HG03571 (cell line): ENCODE measurements at regions not wholly inside any gene's neighbourhood (a gene's known extent, or its start where the extent isn't known, plus 50 kb on each side); places are given as distances from the start of the nearest gene placed in this dataset.
"Not testable (repeated sequence)": the region's sequence is repeated elsewhere in the genome, so short reads cannot be mapped to it uniquely, and the experiment has no call there.

Source experiments
- ATAC-seq: cut with Tn5 transposase; IDR thresholded peaks from one replicate; pipeline ENCODE4 v1.9.1; 2021; ENCODE audit not compliant: unreplicated experiment

DNA sequence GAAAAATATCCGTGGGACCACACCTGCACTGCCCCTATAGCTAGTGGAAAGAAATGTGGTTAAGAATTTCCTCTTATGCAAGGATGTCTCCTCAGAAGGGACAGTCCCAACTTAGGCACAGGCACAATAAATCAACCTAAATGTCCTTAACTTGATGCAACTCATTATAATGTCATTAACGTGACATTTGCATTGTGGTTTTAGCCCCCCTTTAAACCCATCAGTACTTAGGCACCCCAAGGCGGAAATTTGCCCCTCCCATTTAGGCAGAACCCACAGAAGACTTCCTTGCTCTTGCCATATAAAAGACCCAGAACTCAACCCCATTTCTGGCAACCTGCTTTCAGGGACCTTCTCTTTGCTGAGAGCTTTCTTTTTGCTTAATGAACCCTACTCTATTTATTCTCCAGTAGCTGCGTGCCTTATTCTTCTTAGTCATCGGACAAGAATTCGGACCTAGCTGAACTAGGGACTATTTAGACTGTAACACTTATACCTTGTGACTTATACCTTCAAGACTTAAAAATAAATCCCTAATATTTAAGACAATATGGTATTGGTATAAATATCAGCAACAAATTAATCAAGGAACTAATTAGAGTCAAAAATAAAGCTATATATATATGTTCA is 1281.6 kb upstream of the TMEFF2 start:
- no peak for ATAC-seq

DNA sequence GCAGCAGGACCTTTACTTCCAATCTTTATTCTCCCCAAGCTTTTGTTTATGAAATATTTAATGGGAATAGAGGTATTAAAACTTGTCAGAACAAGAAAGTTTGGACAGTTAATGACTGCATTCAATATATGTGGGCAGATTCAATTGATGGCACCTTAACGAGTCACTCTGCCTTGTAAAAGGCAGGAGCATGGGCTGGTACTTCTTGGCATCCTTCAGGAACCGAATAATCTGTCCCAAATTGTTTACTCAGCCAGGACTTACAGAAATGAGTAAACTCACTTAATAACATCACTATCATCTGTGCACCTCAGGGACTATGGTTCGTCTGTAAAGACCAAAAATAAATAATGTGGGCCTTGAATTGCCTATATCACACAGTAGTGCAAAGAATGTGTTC is 1280.3 kb upstream of the TMEFF2 start:
- no peak for ATAC-seq

DNA sequence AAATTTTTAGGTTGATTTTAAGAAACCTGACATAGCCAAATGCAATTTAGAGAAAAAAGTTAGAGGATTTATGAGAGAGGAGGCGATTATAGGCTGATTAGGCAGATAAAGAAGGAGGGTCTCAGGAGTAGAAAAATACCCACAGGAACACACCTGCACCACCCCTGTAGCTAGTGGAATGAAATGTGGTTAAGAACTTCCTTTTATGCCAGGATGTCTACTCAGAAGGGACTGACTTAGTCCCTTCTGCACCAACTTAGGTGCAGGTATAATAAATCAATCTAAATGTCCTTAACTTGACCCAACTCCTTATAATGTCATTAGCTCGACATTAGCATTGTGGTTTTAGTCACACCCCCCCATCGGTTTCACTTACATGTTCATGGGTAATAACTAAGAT is 1274.5 kb upstream of the TMEFF2 start:
- ATAC-seq: no peak

DNA sequence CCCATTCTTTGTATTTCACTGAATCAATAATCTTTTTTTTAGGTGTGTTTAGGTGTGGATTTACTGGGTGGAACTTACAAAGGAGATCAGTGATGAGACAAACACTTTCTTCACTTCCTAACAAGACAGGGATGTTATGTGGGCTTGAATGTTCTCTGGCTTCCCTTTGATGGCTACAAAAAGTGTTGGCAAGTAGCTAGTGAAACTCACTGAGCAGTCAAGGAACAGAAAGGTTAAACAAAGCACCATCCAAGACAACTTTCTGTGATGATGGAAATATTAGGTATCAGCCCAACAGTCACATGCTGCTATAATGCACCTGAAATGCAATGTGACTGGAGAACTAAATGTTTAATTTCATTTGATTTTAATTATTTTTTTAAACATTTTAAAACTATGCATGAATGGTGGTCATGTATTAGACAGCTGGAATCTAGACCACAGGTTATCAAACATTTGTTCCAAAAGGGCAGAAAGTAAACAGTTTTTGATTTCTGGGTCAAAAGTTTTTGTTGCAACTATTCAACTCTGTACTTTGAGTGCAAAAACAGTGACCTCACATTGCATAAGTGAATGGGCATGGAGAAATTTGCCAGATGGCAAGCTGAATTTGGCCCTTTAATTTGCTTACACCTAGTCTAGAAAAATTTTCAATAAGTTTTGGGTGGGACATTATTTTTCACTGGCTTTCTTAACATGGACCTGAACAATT is 1272.7 kb upstream of the TMEFF2 start:
- no peak for ATAC-seq

DNA sequence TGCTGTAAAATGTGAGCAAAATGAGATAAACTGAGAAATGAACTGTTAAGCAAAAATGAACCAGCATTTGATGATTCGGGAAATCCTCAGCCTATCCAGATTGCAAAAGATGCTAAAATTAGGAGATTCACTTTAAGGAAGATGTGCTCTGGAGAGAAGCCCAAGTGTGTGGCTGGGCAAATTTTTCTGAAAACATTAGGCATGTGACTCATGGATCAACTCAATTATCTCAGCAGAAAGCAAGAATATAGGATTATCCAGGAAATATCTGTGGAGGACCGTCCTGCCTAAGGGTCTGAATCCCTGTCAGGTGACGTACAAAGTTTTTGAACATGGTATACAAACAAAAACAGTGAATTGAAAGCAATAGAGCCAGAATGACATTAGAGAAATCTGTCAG is 1268.3 kb upstream of the TMEFF2 start:
- no peak for ATAC-seq

DNA sequence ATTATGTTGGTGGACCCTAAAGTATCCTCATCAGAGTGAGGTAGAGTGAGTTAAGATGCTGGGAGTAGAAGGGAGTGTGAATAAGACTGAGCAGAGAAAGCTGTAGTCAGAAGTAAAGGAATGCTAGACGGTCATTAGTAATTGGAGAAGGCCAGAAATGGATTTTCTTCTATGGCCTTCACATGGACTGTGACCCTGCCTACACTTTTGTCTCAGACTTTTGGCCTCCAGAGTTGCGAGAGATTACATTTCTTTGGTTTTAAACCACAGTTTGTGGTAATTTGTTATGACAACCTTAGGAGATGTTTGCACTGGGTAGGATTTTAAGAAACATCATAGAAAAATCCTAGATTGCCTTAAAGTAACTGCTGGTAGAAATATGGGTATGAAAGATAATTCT is 1267.7 kb upstream of the TMEFF2 start:
- ATAC-seq: no peak

DNA sequence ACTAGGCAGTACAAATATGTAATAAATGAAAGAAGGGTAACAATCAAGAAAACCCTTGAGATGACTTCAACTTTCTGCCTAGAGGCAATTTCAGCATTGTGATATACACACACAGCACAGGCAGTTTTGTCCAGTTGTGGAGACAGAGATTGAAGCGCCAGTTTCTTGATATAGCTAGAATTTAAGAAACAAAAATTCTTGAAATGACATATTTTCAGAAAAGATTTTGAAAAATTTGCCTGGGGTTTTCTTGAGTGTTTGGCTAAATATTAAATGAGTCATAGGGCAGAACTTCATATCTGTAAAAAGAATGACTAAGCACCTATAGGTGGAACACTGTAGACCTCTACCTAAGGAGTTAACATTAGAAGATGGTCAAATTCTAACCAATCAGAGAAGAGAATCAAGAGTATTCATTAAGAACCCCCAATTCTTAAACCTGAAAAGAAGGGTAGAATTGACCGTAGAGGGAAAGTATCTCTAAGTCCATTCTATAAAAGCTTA is 1266.8 kb upstream of the TMEFF2 start:
- ATAC-seq: no peak

DNA sequence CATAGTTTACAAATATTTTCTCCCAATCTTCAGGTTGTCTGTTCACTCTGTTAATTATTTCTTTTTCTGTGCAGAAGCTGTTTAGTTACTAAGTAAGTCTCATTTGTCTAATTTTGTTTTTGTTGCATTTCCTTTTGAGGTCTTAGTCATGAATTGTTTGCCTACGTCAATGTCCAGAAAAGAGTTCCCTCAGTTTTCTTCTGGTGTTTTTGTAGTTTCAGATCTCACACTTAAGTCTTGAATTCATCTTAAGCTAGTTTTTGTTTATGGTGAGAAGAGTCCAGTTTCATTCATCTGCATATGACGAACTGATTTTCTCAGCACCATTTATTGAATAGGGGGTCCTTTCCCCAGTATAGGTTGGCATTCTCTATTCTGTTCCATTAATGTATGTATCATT is 1252.2 kb upstream of the TMEFF2 start:
- no peak for ATAC-seq

DNA sequence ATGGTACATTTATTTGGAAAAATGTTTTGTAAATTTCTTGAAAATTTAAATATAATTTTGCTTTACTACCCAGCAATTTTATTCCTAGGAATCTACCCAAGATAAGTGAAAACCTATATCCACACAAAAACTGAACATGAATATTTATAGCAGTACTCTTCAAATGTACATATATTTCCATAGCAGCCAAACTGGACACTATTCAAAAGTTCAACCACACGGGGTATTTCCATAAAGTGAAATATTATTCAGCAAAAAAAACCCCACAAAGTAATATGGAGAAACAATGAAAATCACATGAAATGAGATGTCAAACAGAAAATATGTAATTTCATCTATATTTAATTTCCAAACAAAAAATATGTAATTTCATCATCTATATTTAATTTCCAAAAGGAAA is 1247.6 kb upstream of the TMEFF2 start:
- ATAC-seq: no peak

DNA sequence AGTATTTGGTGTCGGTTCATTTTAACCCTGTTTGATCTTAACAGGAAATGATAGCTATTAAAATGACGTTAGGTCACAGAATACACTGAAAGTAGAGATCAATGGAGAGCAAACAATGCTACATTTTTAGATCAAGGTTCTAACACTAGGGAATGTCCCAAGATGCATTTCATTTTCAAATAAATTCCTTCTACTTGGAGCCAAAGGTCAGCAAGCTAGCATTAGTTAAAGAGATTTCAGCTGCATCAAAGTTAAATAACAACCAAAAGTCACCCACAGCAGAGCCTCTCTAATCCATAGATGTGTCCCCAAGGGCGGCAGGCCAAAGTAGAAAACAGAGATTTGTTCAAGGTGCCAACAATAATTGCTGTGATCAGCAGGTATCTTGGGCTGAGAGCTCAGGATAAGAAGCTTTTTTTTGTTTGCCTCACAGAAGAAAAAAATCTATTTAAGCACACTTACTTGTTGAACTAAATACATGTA is 1233.6 kb upstream of the TMEFF2 start:
- no peak for ATAC-seq

DNA sequence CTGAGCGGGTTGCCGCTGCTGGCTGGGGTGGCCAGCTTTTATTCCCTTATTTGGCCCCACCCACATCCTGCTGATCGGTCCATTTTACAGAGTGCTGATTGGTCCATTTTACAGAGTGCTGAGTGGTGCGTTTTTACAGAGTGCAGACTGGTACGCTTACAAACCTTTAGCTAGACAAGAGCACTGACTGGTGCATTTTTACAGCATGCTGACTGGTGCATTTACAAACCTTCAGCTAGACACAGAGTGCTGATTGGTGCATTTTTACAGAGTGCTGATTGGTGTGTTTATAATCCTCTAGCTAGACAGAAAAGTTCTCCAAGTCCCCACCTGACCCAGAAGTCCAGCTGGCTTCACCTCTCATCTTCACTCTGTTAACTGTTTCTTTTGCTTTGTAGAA is 1217.6 kb upstream of the TMEFF2 start:
- not testable (repeated sequence) for ATAC-seq

DNA sequence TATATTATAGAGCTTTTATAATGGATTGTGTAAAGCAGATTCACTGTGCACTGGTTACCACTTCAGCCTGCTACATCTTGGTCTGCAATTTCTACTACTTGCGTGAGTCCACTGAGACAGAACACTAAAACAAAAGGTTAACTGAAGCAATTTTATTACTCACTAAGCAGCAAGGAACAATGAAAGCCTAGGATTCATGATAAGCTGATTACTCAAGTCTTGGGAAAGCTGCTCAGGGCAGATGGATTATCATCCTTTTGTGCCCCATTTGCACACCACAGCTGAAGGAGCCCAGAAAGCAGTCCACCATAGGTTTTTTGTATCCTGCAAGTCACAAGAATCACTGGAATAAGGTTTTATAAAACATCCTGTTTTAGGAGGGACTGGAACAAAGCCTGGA is 1215.2 kb upstream of the TMEFF2 start:
- no peak for ATAC-seq

DNA sequence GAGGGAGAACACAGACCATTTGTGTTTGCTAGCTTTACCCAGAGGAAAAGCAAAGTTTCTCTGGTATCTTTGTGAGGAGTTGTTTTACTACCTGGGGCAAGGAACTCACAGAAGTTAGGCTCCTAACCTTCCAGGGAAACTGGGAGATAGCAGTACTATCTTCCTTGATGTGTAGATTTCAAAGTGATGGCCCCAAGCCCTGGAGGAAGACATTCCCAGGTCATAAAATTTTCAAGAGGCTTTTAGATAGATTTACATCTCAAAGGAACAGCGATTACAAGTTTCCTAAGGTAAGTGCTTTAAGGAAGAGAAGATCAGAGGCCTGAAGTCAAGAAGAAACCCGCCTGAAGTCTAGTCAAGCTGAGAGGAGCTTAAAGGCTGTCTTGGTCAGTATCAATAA is 1187.8 kb upstream of the TMEFF2 start:
- ATAC-seq: no peak

DNA sequence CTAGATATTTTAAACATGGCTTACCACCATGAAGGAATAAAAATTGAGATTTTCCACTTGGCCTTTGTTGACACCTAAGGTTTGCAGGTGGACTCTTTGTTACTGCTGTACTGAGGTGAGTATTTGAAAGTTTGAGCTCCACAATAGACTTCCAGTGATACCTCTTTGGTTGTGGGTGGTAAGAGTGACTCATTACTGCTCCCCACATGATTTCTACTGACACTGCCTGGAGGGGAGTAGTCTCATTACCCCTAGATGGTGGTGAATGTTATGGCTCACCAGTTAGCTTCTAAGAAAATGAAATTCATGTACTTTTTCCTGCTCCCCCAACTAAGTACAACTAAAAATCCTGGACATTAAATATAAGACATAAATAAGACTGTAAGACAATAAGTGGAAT is 1183.1 kb upstream of the TMEFF2 start:
- ATAC-seq: no peak

DNA sequence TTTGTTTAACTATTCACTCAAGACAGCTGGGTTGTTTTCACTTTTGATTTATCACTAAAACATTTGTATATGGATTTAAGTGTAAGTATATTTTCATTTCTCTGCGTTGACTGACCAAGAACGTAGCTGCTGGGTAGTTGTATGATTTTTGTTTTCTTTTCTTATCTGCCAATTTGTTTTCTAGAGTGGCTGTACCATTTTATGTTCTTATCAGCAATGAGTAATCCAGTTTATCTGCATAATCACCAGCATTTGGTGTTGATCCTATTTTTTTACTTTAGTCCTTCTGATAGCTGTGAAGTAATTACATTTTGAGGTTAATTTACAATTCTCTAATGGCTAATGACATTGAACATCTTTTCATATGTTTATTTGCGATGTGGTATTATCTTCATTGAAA is 1178.4 kb upstream of the TMEFF2 start:
- no peak for ATAC-seq

DNA sequence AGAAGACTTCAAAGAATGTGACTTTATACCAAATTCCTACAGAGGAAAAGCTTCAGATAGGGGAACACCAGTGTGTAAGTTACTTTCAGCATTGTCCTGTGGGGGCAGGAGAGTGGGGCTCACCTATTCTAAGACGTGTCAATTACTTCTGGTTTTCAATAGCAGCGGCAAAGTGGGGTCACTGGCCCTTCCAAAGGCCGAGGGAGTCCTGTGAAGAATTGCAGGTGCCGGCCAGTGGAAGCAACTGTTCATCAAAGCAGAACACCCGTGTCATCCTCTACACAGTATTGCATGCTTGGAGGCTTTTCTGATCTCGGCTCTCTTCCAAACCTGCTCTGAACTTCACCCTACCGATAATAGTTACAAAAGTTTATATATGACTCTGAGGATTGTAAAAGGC is 1176.5 kb upstream of the TMEFF2 start:
- ATAC-seq: no peak

DNA sequence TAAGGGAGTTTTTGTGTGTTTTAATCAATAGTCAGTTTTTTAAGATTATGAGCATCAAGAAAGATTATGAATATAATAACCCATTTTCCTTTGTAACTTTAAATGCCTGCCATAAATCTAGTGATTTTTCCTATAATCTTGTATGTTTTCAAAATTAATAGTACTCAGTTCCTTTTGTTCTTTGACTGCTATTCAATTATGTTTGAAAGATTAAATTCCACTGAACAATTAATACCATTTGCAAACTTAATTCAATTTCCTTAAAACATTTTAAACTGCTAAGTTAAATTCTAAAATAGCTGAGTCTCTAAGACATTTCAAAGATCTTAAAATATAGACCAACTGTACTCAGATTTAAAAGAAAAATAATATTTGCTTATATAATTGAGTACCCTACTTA is 1173.9 kb upstream of the TMEFF2 start:
- ATAC-seq: no peak

DNA sequence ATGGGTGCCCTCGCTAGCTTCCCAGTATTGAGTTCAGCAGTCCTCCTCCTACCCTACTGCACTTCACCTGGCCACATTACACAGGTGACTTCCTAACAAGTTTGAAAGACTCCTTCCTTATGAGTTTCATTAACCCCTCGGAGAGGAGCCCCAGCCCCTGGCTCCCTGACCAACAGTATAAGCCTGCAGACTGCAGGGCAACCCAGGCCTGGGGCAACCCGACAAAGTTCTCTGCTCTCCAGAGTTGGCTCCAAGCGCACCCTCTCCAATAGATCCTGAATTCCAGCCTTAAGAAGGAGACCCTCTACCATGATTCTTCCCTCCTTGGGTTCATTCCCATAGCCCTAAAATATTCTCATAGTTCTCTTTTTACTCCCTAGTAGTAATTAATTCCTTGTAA is 1162.8 kb upstream of the TMEFF2 start:
- ATAC-seq: no peak

DNA sequence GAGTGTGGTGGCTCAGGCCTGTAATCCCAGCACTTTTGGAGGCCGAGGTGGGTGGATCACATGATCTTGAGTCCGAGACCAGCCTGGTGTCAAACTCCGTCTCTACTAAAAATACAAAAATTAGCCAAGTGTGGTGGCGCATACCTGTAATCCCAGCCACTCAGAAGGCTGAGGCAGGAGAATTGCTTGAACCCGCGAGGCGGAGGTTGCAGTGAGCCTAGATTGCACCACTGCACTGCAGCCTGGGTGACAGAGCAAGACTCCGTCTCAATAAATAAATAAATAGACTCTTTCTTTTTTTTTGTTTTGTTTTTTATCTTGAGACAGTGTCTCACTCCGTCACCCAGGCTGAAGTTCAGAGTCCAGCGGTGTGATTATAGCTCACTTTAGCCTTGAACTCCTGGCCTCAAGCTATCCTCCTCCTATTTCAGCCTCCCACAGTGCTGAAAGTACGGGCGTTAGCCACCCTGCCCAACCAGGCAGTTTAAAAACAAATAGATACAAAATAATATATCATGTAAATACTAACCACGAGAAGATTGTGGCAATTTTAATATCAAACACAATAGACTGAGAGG is 1158.0 kb upstream of the TMEFF2 start:
- not testable (repeated sequence) for ATAC-seq

DNA sequence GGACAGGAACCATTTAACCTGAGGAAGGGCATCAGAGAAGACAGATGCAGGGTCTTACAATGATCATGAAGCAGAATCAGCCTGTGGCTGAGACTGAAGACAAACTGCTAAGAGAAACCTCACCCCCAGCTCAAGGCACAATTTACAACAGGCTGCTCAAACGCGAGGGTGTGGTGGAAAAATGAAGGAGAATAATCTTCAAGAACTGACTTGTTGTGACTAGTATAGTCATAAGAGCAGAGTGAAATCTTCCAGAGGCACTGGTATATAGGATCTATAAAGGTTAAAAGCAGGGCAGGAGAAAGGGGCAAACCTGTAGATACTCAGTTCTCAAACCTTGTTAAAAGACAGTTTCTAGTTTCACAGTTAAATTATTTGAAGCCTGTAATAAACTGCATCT is 1155.8 kb upstream of the TMEFF2 start:
- ATAC-seq: no peak

DNA sequence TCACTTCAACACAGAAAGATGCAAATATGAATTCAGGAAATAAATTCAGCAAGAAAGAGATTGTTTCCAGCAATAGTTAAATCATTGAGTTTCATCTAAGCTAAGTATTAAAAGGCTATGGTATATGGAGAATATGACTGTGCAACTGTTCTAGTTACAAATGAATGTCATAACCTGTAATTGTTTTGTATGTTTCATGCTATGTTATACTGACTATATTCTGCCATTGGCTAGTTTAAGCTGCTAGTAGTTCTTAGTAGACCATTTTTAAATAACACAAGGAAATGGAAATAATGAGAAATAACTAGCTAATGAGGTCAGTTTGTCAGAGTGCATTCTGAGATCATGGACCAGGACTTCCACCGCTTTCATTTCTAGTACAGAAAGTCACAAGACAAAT is 1154.9 kb upstream of the TMEFF2 start:
- no peak for ATAC-seq

DNA sequence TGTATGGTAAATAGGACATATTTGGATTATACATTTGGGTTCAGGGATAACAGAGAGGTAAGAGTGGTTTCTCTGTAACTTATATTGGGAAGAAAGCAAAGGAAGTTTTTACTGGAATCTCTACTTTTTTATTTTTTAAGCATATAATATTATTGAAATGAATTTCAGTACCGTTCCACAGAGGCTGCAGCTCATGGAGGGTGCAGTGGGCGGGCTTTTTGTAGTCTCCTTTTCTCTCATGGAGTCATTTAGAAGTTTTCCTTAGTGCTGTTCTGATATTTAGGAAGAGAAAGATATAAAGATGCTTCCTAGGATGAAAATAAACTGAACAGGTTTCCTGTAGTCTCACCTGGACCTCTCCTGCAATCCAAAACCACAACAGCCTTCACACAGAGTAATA is 1153.3 kb upstream of the TMEFF2 start:
- ATAC-seq: no peak
